Esophagus muscularis mucosa (tissue), 4 donors: ENCODE measurements at regions not wholly inside any gene's neighbourhood (a gene's known extent, or its start where the extent isn't known, plus 50 kb on each side); places are given as distances from the start of the nearest gene placed in this dataset.

Experiments used
- DNase-seq: peaks from one replicate; pipeline ENCODE4 v3.0.0-alpha.2; 2017; ENCODE audit errors: extremely low spot score
- H3K27ac ChIP-seq, 4 donors: fragments of 200-600 bp; sonication (generic); replicated peaks in 1 of 4; 1 replicate in 3 of 4; 2 replicates in 1 of 4; pipeline ENCODE4 v1.5.1; 2016 to 2019; ENCODE audit warnings: mild to moderate bottlenecking in 1 of 4
- H3K27me3 ChIP-seq, 4 donors: fragments of 200-600 bp; sonication (generic); one replicate each; pipeline versions ENCODE4 v1.5.1 to v1.6.0; 2016 to 2019
- H3K36me3 ChIP-seq, 4 donors: fragments of 200-600 bp; sonication (generic); one replicate each; pipeline ENCODE4 v1.5.1; 2016 to 2019
- H3K4me1 ChIP-seq, 4 donors: fragments of 200-600 bp; sonication (generic); one replicate each; pipeline ENCODE4 v1.5.1; 2016 to 2019
- H3K4me3 ChIP-seq, 4 donors: fragments of 200-600 bp; sonication (generic); 1 replicate in 2 of 4; 2 replicates in 2 of 4; pipeline ENCODE4 v1.5.1; 2016 to 2019; ENCODE audit warnings: mild to moderate bottlenecking in 4 of 4, moderate library complexity in 1 of 4
- H3K9me3 ChIP-seq, 4 donors: fragments of 200-600 bp; sonication (generic); 1 replicate in 3 of 4; 2 replicates in 1 of 4; pipeline ENCODE4 v1.5.1; 2016 to 2019
- CTCF ChIP-seq, 3 experiments: fragments of 200-600 bp in 2 of 3; fragments of 450-650 bp in 1 of 3; sonication (generic) in 2 of 3; IDR thresholded peaks; one replicate each; pipeline ENCODE4 v1.5.1; 2017 to 2019; ENCODE audit warnings: antibody characterized with exemption in 3 of 3, mild to moderate bottlenecking in 2 of 3, moderate library complexity in 1 of 3
- EP300 ChIP-seq: sonication (generic); formaldehyde crosslinking; IDR thresholded peaks from one replicate; pipeline ENCODE4 v1.6.1; 2017; ENCODE audit warnings: antibody characterized with exemption
- POLR2A ChIP-seq: fragments of 450-650 bp; IDR thresholded peaks from one replicate; pipeline ENCODE4 v1.6.1; 2017; ENCODE audit warnings: antibody characterized with exemption, moderate library complexity, mild to moderate bottlenecking, low read depth
- POLR2AphosphoS5 ChIP-seq, 2 donors: sonication (generic); formaldehyde crosslinking; IDR thresholded peaks; one replicate each; pipeline ENCODE4 v1.6.1; 2017; ENCODE audit warnings: antibody characterized with exemption in 2 of 2
- WGBS: methylation state at CpG from one replicate; pipeline ENCODE4 v1.1.5; 2018; 5-methylcytosine and 5-hydroxymethylcytosine counted together
- intact Hi-C: fragments of 100-400 bp; cut with DNase I; formaldehyde crosslinking; loops from one replicate; pipeline ENCODE4 v1.15.1; 2023

GRCh38 chr2:216942465-216942864, 82.6 kb upstream of the TNP1 start:
- Histone ChIP-seq H3K9me3 (no peaks in the 10 kb centered on the region), H3K4me1 (peaks cover 0 to 5% (median 2%) of the 10 kb centered on the region in 4 donors), H3K27ac (no peak overlapping the region), H3K4me3 (no peak overlapping the region), H3K27me3 (no peaks in the 10 kb centered on the region), H3K36me3 (no peaks in the 10 kb centered on the region)
- intact Hi-C loops = no loop called here
- WGBS = 98% methylated on average over 3 of the region's 3 CpGs
- DNase-seq = no peak
- no peak for TF ChIP-seq POLR2A

GRCh38 chr2:216942016-216942415, 82.2 kb upstream of the TNP1 start:
- 90% methylated on average over 5 of the region's 5 CpGs for WGBS
- DNase-seq = no peak
- Histone ChIP-seq H3K4me1 (peaks cover 4 to 9% (median 6%) of the 10 kb centered on the region in 4 donors), H3K27me3 (no peaks in the 10 kb centered on the region), H3K9me3 (no peaks in the 10 kb centered on the region), H3K27ac (no peak overlapping the region), H3K36me3 (no peaks in the 10 kb centered on the region), H3K4me3 (no peak overlapping the region)
- intact Hi-C loops = no loop called here
- TF ChIP-seq EP300 = no peak
- TF ChIP-seq POLR2AphosphoS5 (IDR thresholded peaks at IDR 0.05) = no peak
- TF ChIP-seq CTCF (IDR thresholded peaks at IDR 0.05) = no peak
- no peak for TF ChIP-seq POLR2A

GRCh38 chr2:216936954-216937357, 77.1 kb upstream of the TNP1 start:
- 51% methylated on average over 4 of the region's 5 CpGs for WGBS
- no peak overlapping the region for H3K27ac ChIP-seq
- peaks cover 9 to 26% (median 16%) of the 10 kb centered on the region in 4 donors for H3K4me1 ChIP-seq
- no peak for TF ChIP-seq CTCF (IDR thresholded peaks at IDR 0.05)
- no peak for TF ChIP-seq EP300
- no peak for TF ChIP-seq POLR2A
- no peak for TF ChIP-seq POLR2AphosphoS5 (IDR thresholded peaks at IDR 0.05)
- no peaks in the 10 kb centered on the region for H3K9me3 ChIP-seq
- DNase-seq = no peak
- no peaks in the 10 kb centered on the region for H3K27me3 ChIP-seq
- H3K36me3 ChIP-seq = no peaks in the 10 kb centered on the region
- no peak overlapping the region for H3K4me3 ChIP-seq
- intact Hi-C loops = no loop called here

- 100% methylated on average over 3 of the region's 3 CpGs for WGBS
- intact Hi-C loops = no loop called here
- no peak for TF ChIP-seq POLR2AphosphoS5 (IDR thresholded peaks at IDR 0.05)
- TF ChIP-seq EP300 = no peak
- TF ChIP-seq POLR2A = no peak
- TF ChIP-seq CTCF (IDR thresholded peaks at IDR 0.05) = no peak
- no peaks in the 10 kb centered on the region for H3K9me3 ChIP-seq
- H3K36me3 ChIP-seq = no peaks in the 10 kb centered on the region
- no peaks in the 10 kb centered on the region for H3K27me3 ChIP-seq
- no peak overlapping the region for H3K27ac ChIP-seq
- DNase-seq = no peak
- peaks cover 9 to 26% (median 16%) of the 10 kb centered on the region in 4 donors for H3K4me1 ChIP-seq
- no peak overlapping the region for H3K4me3 ChIP-seq
Measured at GRCh38 chr2:216934623-216935022, 74.8 kb upstream of the TNP1 start.

GRCh38 chr2:216934151-216934550, 74.3 kb upstream of the TNP1 start:
- TF ChIP-seq POLR2A (no peak), EP300 (no peak), POLR2AphosphoS5 (IDR thresholded peaks at IDR 0.05) (no peak), CTCF (IDR thresholded peaks at IDR 0.05) (no peak)
- Histone ChIP-seq H3K36me3 (no peaks in the 10 kb centered on the region), H3K27ac (no peak overlapping the region), H3K27me3 (no peaks in the 10 kb centered on the region), H3K9me3 (no peaks in the 10 kb centered on the region), H3K4me1 (peaks cover 9 to 26% (median 16%) of the 10 kb centered on the region in 4 donors), H3K4me3 (no peak overlapping the region)
- intact Hi-C loops = no loop called here
- no peak for DNase-seq
- WGBS = 94% methylated on average over 7 of the region's 7 CpGs
